Panc1 (cell line): ENCODE measurements at regions not wholly inside any gene's neighbourhood (a gene's known extent, or its start where the extent isn't known, plus 50 kb on each side); places are given as distances from the start of the nearest gene placed in this dataset.

ENCODE experiments used
- ATAC-seq: fragments of 200-7000 bp; cut with Tn5 transposase; 2 replicates; pipeline ENCODE4 v1.9.1; 2020; ENCODE audit warnings: mild to moderate bottlenecking, moderate library complexity
- BruUV-seq: library from RNA; stranded (reverse); fragments of 400-500 nt; replicated peaks from 2 replicates; lab custom pipeline; 2021; lab: Mats Ljungman, UMichigan
- CTCF ChIA-PET: fragments of 300-600 bp; sonication (Branson Sonifier 250); formaldehyde crosslinking; loops from one replicate; lab custom pipeline; 2022; ENCODE audit warnings: antibody characterized with exemption; lab: Charles Lee
- POLR2A ChIA-PET: fragments of 300-600 bp; sonication (Branson Sonifier 250); formaldehyde crosslinking; loops from one replicate; lab custom pipeline; 2022; ENCODE audit warnings: antibody characterized with exemption; lab: Charles Lee
- DNase-seq: peaks from one replicate; pipeline ENCODE4 v3.0.0-alpha.2; 2010; ENCODE audit warnings: low read depth, low spot score
- H3K27ac ChIP-seq: 2 replicates; pipeline ENCODE4 v1.5.1; 2011; ENCODE audit warnings: mild to moderate bottlenecking, low read length, inconsistent platforms
- H3K27me3 ChIP-seq: fragments of 200-500 bp; sonication (Bioruptor generic); 2 replicates; pipeline ENCODE4 v1.6.0; 2014; ENCODE audit warnings: low read length, inconsistent platforms; ENCODE audit not compliant: control insufficient read depth, insufficient read depth
- H3K36me3 ChIP-seq: fragments of 200-500 bp; sonication (Bioruptor generic); 2 replicates; pipeline ENCODE4 v1.5.1; 2014; ENCODE audit warnings: inconsistent platforms, mild to moderate bottlenecking, low read length, moderate library complexity; ENCODE audit not compliant: control insufficient read depth, insufficient read depth
- H3K4me1 ChIP-seq: 2 replicates; pipeline ENCODE4 v1.5.1; 2011; ENCODE audit warnings: inconsistent platforms, mild to moderate bottlenecking, low read length, moderate library complexity; ENCODE audit not compliant: control insufficient read depth, insufficient read depth
- H3K4me3 ChIP-seq, 2 experiments: 2 replicates each; pipeline ENCODE4 v1.5.1; 2011 to 2012; ENCODE audit warnings: low read depth in 2 of 2, low read length in 2 of 2, mild to moderate bottlenecking in 2 of 2, inconsistent platforms in 1 of 2, moderate library complexity in 1 of 2
- H3K9me3 ChIP-seq: fragments of 200-500 bp; sonication (Bioruptor generic); 2 replicates; pipeline ENCODE4 v1.5.1; 2014; ENCODE audit warnings: low read depth, mild to moderate bottlenecking, inconsistent platforms, low read length, moderate library complexity; ENCODE audit not compliant: control insufficient read depth, insufficient read depth
- CTCF ChIP-seq: fragments of 450-650 bp; IDR thresholded peaks from 2 replicates; pipeline ENCODE4 v1.5.1; 2017; ENCODE audit warnings: mild to moderate bottlenecking
- POLR2AphosphoS5 ChIP-seq: IDR thresholded peaks from 2 replicates; pipeline ENCODE4 v1.6.1; 2012; ENCODE audit warnings: mild to moderate bottlenecking, low read depth, low read length, moderate library complexity
- REST ChIP-seq, 2 experiments: IDR thresholded peaks; 2 replicates each; pipeline ENCODE4 v1.6.1; 2011 to 2012; ENCODE audit warnings: low read depth in 2 of 2, control low read depth in 1 of 2, low read length in 1 of 2, mild to moderate bottlenecking in 1 of 2, moderate library complexity in 1 of 2; ENCODE audit not compliant: insufficient read depth in 1 of 2
- SIN3A ChIP-seq: IDR thresholded peaks from 2 replicates; pipeline ENCODE4 v1.6.1; 2012; ENCODE audit warnings: low read depth, mild to moderate bottlenecking, low read length, moderate library complexity, borderline replicate concordance; ENCODE audit not compliant: insufficient read depth
- TCF7L2 ChIP-seq: IDR thresholded peaks from 2 replicates; pipeline ENCODE4 v1.6.1; 2011; ENCODE audit warnings: mild to moderate bottlenecking, low read depth, low read length, inconsistent platforms
- in situ Hi-C: cut with HindIII; loops from 2 replicates; pipeline ENCODE4 v1.10.0; 2016; ENCODE audit warnings: low sequenced_read_pairs, low pct_unique_long_range_greater_than_20kb
- intact Hi-C: fragments of 100-400 bp; cut with micrococcal nuclease; formaldehyde crosslinking; loops from one replicate; pipeline ENCODE4 v1.10.0; 2022; ENCODE audit not compliant: unreplicated experiment

- H3K36me3 ChIP-seq = no peaks in the 10 kb centered on the region
- H3K9me3 ChIP-seq = no peaks in the 10 kb centered on the region
- ATAC-seq (no peak), DNase-seq (no peak)
- H3K27ac ChIP-seq = no peak overlapping the region
- TF ChIP-seq POLR2AphosphoS5 (no peak), TCF7L2 (no peak), SIN3A (no peak), REST (IDR thresholded peaks at IDR 0.05; ENCODE audit: insufficient read depth in 1 of 2, low read depth in 2 of 2, low read length in 1 of 2) (no peak), CTCF (no peak)
- CTCF ChIA-PET = no interaction called here
- in situ Hi-C loops (no loop called here), intact Hi-C loops (no loop called here)
- H3K27me3 ChIP-seq = no peaks in the 10 kb centered on the region
- no peak overlapping the region for H3K4me3 ChIP-seq
- H3K4me1 ChIP-seq = no peaks in the 10 kb centered on the region
- POLR2A ChIA-PET = no interaction called here
- no TSS peak for BruUV-seq
These were observed 52.3 kb upstream of the OR5P2 start for GRCh38 chr11:7849018-7849417.
